Cerebellar cortex (tissue), 1 donor: ENCODE measurements at regions not wholly inside any gene's neighbourhood (a gene's known extent, or its start where the extent isn't known, plus 50 kb on each side); places are given as distances from the start of the nearest gene placed in this dataset.

Experiments
- DNase-seq: peaks from one replicate; pipeline ENCODE4 v3.0.0-alpha.2; 2015; ENCODE audit warnings: low spot score

DNA sequence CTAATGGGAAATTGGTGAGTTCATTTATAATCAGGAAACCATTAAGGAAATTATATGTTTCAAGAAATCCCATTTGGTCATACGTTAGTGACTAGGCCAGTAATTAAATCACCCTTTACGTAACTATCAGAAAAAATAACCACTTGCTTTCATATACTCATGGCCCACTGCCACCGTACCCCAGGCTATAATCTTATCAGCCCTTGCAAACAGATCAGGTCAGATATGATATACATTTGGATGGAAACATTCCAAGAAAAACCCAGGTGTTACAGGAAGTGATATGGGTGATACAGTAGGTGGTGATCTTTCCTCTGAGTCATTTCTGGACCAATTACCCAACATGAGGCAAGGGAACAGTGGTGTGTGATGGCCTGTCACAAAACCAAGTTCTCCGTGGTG lies 481.0 kb upstream of the SEMA3A start:
- DNase-seq: no peak

DNA sequence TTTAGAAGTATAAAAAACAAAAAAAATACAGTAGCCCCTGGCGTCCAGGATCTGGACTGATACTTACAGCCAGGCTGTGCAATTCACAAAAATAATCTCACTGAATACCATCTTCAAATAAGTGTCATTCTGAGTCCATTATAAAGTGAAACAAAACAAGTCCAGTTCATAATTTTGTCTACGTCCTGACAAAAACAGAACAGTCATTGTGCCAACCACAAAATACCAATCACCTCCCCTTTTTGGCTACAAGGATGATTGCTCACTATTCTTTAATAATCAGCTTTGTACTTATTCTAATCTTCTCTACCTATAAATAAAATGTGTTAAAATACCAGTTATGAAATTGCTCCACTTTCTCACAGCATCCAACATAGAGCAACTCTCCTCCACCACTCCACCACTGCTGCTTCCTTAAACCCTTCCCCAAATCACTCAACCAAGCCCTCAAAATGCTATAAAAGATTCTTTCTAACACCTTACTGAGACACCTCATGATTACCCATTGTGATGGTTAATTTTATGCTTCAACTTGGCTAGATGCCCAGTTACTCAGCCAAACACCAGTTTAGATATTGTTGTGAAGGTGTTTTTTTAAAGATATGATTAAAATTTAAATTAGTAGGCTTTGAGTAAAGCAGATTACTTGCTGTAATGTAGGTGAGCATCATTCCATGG lies 479.8 kb upstream of the SEMA3A start:
- no peak for DNase-seq

DNA sequence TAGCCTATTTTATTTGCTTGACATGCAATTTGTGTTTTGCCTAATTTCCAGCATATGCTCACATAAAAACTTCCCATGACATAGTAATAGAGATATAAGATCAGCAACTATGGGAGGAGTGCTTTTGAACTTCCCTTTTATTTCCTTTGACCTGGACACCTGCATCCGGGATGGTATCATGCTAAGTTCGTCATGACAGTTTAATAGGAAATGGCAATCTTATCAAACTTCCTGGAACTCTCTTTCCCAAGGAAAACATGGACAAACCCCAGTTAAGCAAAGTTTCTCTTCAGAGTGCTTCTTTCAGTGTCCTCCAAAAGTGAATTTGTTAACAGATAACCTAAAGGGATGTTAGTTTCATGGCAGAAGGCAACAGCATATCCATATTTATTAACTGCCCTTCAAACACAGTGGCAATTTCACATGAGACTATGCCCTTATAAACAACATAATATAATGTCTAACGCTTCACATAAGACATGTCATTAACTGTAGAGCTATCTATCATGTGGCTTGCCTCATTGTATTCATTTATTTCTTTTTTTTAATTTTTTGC lies 474.7 kb upstream of the SEMA3A start:
- DNase-seq: no peak

DNA sequence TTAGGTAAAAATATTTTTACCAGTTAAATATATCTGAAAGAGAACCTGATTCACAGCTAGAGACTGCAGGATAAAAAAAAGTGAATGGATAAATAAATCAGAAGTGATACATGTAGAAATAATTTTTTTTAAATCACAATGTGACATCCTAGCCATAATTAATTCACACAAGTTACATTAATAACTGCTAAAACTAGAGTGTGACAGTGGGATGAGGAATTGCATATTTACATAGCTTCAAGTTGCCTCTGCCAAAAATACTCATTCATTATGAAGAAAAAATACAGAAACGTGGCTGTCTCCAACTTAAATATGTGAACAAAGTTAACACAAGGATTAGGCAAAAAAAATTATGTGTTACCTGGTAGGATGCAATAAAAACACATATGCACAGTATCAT lies 473.5 kb upstream of the SEMA3A start:
- DNase-seq: no peak

DNA sequence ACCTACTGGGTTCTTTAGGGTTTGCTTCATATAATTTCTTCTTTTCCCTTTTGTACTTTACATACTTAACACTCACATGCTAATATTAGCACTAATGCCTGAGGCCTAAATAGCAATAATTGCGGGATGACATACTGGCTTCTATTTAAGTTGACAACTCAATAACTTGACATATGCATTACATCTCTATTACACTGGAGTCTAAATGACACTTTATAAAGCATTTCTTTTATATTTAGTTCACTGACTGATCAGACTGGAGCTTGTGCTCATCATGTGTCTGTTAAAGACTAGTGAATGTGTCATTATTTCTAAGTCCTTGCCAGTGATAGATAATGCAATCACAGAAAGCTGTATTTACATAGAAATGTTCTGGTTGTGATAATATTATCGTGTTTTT lies 472.1 kb upstream of the SEMA3A start:
- DNase-seq: no peak

DNA sequence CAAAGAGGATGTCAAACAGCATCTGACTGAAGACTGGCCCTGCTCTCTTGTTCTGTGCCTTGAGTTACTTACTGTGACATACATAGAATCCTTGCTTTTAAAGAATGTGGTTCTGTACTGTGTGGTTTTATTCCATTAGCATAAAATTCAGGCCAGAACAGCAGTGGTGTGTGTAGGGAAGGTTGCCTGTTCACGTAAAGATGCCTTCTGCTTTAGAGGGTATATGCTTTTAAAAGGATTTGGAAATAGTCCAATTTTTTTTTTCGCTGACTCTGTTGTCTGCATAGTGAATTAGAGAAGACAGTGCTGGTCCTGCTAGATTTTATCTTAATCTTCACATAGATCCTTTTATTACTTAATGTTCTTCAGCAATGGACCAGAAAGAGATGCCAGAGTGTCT lies 470.8 kb upstream of the SEMA3A start:
- no peak for DNase-seq

DNA sequence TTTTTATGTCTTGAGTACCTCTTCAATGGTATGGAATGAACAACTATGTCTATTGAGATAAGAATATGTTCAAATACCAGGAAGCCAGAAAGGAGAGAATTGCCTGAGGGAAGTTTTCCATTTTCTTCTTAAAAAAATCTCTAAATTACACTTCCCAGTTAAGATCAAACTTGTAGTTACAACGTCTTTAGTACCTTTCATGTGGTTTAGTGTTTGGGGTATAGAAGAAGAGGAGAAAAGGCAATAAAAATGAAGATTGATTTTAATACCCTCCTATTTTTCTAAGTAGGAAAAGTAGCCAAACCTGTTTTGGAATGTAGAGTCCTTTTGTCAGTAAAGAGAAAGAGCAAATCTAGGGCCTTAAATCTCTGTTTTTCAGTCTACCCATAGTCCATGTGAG lies 470.0 kb upstream of the SEMA3A start:
- no peak for DNase-seq

DNA sequence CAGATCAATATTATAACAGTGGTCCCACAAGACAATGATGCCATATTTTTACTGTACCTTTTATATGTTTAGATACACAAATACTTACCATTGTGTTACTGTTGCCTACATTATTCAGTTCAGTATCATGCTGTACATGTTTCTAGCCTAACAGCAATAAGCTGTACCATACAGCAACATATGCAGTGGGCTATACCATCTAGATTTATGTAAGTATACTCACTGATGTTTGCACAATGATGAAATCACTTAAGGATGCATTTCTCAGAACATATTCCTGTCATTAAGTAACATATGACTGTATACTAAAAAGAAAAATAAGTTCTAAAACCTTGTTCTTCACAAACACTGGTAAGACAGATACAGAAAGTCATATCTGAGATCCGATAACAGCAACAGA lies 468.6 kb upstream of the SEMA3A start:
- DNase-seq: no peak

DNA sequence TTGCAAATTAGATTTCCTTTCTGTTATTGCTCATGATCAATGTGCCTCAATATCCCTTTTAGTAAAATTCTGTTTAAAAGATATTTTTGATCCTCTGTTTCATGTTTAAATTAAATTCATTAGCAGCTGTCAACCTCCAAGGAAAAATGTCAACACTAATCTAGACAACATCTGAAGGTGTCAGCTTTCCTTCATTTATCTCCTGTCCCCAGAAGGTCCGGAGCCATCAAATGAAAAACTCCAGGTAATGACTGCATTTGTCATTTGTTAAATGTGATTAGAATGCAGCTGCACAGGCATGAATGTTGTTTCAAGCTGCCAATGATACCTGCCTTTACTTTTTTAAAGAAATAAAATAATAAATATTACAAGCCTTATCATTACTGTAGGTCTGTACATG lies 463.7 kb upstream of the SEMA3A start:
- DNase-seq: no peak

DNA sequence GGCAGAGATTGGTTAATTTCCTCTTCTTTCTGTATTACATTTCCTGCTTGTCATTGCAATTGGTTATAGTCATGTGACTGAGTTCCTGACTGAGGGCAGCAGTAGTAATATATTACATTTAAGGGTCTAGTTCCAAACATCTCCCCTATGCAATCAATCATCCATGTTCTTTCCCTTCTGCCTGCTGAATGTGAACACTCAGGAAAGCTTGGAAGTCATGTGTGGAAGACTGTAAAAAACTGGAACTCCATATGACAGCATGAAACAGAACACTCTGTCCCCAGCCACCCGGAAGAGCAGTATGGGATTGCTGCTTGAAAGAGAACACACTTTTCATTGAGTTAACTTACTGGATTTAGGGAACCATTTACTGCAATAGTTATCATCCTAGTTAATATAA lies 459.7 kb upstream of the SEMA3A start:
- DNase-seq: no peak

DNA sequence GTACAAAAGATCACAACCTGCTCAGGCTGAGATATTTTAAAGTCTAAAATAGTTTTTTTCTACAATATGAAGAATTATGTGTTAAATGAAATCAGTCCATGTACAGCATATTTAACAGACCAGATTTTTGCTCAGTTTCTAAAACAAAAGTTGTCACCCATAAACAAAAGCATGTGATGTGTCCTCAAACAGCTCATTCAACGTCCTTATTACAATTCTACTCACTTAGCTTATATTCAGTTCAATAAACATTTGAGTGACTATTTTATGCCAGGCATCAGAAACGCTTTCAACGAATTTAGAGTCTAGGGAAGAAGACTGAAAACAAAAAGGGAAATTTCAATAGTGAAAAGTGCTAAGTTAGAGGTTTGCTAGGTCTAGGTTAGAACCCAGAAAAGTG lies 457.3 kb upstream of the SEMA3A start:
- DNase-seq: no peak

DNA sequence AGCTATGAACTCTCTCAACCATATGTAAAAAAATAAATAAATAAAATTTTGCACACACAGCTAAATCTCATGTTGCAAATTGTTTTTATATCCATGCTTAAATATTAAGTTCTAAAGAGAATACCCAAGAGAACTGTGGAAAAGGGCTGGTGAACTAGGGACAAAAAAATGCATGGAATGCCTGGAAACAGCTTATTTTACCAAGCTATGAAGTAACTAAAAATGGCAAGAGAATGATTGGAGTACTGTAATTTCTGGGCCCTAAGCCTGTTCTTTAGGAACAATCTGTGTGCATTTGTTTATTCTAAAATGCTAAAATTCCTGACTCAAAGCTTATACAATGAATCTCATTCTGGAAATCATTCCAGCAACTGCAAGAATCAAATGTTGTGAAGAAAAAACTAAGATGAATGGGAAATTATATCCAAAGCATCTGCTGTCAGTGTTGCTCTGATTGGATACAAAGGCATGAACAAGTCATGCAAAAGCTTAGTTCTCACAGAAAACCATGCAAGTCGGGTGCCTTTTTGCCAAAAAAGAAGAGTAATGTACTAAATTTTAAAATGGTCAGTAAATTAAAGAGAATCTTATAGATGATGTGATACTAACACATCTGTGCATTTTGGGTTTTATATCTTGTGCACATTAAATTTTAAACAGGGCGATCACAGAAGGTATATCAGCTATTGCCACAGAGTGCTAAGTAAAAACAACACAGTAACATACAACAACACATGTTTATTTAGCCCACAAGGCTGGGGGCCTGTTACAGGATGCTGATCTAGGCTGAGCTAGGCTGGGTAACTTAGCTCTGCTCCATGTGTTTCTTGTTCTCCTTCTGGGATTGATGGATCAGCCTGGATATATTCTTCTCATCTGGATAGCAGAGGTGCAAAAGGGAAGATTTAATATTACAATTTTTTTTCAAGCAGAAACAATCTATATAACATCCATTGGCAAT lies 453.5 kb upstream of the SEMA3A start:
- DNase-seq: no peak

DNA sequence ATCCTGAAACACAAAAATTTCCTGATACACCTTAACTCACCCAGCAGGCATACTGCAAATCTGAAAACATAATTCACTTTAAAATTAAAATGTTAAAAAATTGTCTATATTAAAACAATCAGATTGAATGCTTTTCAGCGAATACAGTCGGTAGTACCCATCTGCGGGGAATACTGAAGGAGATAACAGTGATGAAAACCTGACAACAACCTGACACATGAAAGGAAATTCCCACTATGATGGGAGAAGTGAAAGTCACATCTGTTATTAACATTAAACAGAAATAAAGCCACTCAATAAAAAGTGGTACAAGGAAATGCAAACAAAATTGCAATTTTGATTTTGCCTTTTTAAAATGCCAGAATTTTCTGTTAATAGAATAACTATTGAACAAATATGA lies 448.0 kb upstream of the SEMA3A start:
- DNase-seq: no peak

DNA sequence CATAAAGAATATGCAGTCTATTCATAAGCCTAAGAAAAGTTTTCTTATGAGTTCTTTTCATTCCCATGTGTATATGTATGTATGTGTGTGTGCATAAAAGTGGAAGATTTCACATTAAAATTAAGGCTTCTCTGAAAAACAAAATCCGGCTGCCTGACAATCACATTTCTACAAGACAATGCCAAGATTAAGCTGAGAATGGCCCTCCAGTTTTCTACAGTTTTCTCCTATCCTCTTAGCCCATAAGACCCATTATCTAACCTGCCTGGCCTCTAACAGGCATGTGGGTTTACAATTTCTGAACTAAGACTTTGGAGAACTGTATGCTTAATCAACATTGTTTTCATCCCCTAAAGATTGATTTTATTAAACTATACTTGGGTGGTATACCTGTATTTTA lies 446.0 kb upstream of the SEMA3A start:
- DNase-seq: no peak

DNA sequence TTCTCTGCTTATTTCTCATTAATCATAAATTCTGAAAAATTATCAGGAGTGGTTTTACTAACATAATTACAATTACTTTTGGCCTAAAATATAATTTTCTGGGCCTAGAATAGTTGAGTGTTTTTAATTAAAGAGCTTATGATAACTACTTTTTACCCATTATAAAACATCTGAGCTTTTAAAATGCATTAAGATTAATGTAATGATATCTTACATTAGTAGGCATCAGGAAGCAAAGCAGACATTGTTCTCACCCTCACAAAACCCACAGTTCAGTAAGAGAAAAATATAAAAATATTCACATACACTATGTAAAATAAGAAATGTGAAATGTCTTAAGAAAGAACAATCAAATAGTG lies 443.7 kb upstream of the SEMA3A start:
- no peak for DNase-seq

DNA sequence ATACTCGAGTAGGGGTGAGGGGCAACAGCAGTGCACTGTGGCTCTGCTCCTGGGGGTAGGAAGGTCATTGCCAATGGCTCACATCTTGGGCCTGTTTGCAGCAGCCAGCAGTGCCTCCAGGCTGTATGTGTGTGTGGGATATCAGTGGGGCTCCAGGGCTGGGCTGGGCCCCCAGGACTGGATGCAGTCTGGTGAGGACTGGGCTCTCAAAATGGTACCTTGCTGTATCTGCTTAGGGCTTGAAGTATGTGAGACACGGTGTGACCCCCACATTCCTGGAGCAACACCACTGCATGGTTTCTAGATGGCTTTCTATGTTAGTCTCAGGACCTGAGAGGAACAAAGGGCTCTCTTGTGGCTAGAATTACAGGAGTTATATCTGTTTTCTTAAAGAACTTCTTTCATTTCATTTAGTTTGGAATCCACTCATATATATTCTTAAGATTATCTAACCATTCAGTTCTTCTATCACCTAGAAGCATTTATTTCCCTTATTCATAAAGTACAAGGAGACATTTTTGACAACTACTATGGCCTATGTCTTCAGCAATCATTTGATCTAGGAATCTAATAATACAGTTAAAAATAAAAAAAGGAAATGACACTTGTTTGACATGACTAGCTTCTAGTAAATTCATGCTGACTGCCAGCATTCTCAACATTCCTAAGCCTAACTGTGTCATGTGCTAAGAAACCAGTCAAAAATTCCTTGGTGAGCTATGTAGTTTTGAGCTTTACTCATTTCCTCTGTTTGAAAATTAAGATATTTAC lies 443.2 kb upstream of the SEMA3A start:
- no peak for DNase-seq

DNA sequence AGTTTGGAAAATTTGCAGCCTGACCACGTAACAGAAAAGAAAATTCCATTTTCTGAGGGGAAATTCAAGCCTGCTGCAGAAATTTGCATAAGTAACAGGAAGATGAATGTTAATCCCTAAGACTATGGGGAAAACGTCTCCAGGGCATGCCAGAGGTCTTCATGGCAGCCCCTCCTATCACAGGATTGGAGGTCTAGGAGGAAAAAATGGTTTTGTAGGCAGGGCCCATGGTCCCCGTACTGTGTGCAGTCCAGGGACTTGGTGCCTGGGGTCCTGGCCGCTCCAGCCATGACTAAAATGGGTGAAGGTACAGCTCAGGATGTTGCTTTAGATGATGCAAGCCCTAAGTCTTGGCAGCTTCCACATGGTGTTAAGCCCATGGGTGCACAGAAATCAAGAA lies 437.3 kb upstream of the SEMA3A start:
- DNase-seq: no peak

DNA sequence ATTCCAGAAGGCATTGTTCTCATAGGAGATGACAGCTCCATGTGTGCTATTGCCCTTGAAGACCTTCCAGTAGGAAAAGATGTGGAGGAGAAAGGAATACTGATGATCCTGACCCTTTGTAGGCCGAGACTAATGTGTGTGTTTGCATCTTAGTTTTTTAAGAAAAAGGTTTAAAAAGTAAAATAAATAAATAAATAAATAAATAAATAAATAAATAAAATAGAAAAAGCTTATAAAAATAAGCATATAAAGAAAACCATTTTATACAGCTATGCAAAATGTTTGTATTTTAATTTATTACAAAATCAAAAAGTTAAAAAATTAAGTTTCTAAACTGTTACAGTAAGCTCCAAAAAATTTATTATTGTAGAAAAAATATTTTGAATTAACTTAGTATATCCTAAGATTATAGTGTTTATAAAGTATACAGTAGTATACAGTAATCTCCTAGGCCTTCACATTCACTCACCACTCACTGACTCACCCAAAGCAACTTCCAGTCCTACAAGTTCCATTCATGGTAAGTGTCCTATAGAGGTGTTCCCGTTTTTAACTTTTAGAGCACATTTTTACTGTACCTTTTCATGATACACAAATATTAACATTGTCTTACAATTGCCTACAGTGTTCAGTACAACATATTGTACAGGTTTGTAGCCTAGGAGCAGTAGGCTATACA lies 435.2 kb upstream of the SEMA3A start:
- DNase-seq: no peak

DNA sequence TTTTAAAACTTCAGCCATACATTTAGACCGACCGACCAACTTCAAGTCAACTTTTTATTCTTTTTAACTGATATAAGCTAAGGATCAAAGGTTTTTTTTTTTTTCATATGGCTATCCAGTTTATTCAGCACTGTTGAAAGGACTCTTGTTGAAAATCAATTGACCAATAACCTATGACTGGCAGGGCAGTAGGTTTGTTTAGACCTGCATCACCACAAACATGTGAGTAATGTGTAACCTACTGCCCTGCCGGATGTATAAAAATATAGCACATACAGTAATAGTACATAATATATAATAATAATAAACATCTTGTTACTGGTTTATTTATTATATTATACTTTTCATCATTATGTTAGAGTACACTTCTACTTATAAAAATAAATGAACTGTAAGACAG lies 434.6 kb upstream of the SEMA3A start:
- no peak for DNase-seq

DNA sequence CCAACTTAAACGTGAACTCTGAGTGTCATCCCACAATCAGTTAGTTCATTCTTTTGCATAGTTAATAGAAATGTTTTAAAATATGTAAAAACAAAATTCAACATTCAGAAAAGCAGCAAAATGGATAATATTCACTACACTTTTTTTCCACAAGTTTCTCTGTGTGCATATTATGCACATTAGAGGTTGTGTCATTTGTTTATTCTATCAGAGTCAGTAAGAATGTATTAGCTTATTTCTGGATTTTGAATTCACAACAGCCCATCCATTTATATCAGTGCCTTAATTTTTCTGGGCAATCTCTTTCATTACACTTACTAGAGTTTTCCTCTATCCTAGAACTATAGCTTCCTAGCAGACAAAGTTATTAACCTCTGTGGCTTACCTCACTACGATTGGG lies 432.7 kb upstream of the SEMA3A start:
- DNase-seq: no peak

DNA sequence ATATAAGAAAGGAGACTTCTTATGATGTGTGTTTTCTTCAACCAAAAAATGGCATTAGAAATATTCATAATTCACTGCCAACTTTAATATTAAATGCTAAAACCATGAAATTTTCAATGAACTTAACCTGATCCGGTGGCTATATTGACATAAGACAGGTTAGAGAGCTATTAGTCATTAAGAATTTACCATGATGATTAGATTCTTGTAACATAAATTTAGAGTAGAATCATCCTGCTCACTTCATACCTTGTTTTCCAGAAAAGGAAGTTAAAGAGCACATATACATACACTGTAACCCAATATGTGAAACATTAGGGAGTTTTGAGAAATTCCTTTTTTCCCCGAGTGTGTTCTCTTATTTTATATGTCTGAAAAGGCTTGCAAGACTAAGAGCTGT lies 430.3 kb upstream of the SEMA3A start:
- no peak for DNase-seq

DNA sequence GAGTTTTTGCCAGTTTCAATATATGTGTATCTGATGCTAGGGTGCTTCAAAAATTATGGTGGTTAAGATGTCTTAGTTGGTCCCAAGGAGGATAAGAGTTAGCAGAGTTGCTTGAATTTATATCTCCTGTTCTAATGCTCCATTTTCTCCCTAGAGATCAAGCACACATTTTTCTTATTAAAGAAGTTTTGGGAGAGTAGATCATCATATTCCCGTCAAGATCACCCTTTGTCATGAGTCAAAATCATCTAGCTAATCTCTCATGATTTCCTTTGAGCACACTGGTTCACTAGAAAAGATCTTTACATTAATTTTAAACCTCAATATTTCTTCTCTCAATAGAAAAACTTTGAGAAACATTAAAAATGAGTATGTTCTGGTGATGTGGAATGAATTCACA lies 429.9 kb upstream of the SEMA3A start:
- DNase-seq: no peak
